Endodermal cell (in vitro differentiated cells): ENCODE measurements at regions not wholly inside any gene's neighbourhood (a gene's known extent, or its start where the extent isn't known, plus 50 kb on each side); places are given as distances from the start of the nearest gene placed in this dataset.

Source experiments
- DNase-seq: peaks from one replicate; pipeline ENCODE4 v3.0.0-alpha.2; 2017
- H3K27ac ChIP-seq: 2 replicates; pipeline ENCODE4 v1.5.1; 2013; ENCODE audit warnings: mild to moderate bottlenecking, low read depth, low read length, moderate library complexity
- H3K27me3 ChIP-seq: 2 replicates; pipeline ENCODE4 v1.6.1; 2013; ENCODE audit warnings: mild to moderate bottlenecking, low read length, moderate library complexity; ENCODE audit not compliant: insufficient read depth, control insufficient read depth, poor library complexity, severe bottlenecking
- H3K36me3 ChIP-seq: 2 replicates; pipeline ENCODE4 v1.7.0; 2013; ENCODE audit warnings: mild to moderate bottlenecking, low read length, moderate library complexity; ENCODE audit not compliant: control insufficient read depth, insufficient read depth
- H3K4me1 ChIP-seq: one replicate; pipeline ENCODE4 v1.7.0; 2013; ENCODE audit warnings: low read length; ENCODE audit not compliant: control insufficient read depth, insufficient read depth
- H3K4me3 ChIP-seq: 2 replicates; pipeline ENCODE4 v1.5.1; 2013; ENCODE audit warnings: mild to moderate bottlenecking, low read length, moderate library complexity
- H3K9ac ChIP-seq: 2 replicates; pipeline ENCODE4 v1.6.1; 2013; ENCODE audit warnings: mild to moderate bottlenecking, low read length, moderate library complexity; ENCODE audit not compliant: poor library complexity, severe bottlenecking; ENCODE audit errors: extremely low read depth
- H3K9me3 ChIP-seq: 2 replicates; pipeline ENCODE4 v1.6.1; 2013; ENCODE audit warnings: mild to moderate bottlenecking, low read length, moderate library complexity; ENCODE audit not compliant: control insufficient read depth
- H3K27ac Mint-ChIP-seq: 2 replicates; pipeline ENCODE4 v1.8.0; 2020; ENCODE audit warnings: mixed read lengths
- H3K27me3 Mint-ChIP-seq: 2 replicates; pipeline ENCODE4 v1.8.0; 2021; ENCODE audit warnings: mild to moderate bottlenecking, mixed read lengths; ENCODE audit not compliant: insufficient read depth
- H3K36me3 Mint-ChIP-seq: 2 replicates; pipeline ENCODE4 v1.8.0; 2020; ENCODE audit warnings: low read depth, mixed read lengths
- H3K4me1 Mint-ChIP-seq: 2 replicates; pipeline ENCODE4 v1.8.0; 2020; ENCODE audit warnings: mixed read lengths
- H3K4me3 Mint-ChIP-seq: 2 replicates; pipeline ENCODE4 v1.8.0; 2020; ENCODE audit warnings: mild to moderate bottlenecking, moderate library complexity, mixed read lengths
- H3K9me3 Mint-ChIP-seq: 2 replicates; pipeline ENCODE4 v1.8.0; 2020; ENCODE audit warnings: mild to moderate bottlenecking, mixed read lengths
- WGBS, 2 experiments: methylation state at CpG; one replicate each; pipeline versions ENCODE4 v1.1.5 to v1.1.7; 2013; ENCODE audit warnings: missing lambda C conversion rate in 2 of 2, mixed read lengths in 1 of 2; ENCODE audit not compliant: insufficient coverage in 1 of 2, insufficient read length in 1 of 2; 5-methylcytosine and 5-hydroxymethylcytosine counted together
- TF ChIP-seq, protein P1 (sequence below): fragments of 200-600 bp; sonication (generic); conservative IDR thresholded peaks from 2 replicates; pipeline ENCODE4 v1.5.0; 2021; ENCODE audit warnings: antibody characterized with exemption, mild to moderate bottlenecking

DNA sequence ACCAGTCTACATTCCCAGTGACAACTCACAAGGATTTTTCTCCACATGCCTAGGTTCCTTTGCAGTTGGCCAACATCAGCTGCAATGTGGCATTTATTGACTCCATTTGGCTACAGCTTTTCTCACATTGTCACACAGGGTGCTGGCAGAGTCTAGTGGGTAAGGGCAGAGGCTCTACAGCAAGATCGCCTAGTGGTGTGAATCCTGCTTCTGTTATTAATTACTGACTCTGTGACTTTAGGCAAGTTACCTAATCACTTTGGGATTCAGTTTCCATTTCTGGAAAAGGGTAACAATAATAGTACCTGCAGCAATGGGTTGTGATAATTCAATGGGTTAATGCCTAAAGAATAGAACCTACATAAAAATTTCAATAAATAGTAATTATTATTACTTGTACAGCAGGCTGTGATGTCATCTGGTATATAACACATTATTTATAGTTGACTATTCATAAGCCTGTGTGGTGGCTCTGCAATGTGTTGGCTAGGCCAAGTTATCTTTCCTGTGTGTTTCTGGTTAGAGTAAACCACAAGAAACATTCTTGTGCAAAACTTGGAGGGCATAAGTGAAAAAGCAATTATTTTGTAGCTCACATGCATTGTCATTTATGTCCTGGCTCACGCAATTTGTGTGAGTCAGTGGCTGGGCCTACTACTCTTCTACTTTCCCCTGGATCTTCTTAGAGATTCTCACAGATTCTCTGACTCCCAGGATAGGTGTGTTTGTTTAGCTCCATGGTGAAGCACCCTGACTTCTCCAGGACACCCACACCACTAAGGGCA, 59.5 kb downstream of the PTGS2 start:
- no peaks in the 10 kb centered on the region for H3K27me3 ChIP-seq
- H3K4me3 ChIP-seq = no peak overlapping the region
- 93 to 100% methylated on average over 1 to 2 of the region's 2 CpGs for WGBS, 2 experiments
- no peaks in the 10 kb centered on the region for H3K4me1 Mint-ChIP-seq
- no peaks in the 10 kb centered on the region for H3K36me3 Mint-ChIP-seq
- no peaks in the 10 kb centered on the region for H3K9me3 Mint-ChIP-seq
- TF ChIP-seq, protein P1, sequence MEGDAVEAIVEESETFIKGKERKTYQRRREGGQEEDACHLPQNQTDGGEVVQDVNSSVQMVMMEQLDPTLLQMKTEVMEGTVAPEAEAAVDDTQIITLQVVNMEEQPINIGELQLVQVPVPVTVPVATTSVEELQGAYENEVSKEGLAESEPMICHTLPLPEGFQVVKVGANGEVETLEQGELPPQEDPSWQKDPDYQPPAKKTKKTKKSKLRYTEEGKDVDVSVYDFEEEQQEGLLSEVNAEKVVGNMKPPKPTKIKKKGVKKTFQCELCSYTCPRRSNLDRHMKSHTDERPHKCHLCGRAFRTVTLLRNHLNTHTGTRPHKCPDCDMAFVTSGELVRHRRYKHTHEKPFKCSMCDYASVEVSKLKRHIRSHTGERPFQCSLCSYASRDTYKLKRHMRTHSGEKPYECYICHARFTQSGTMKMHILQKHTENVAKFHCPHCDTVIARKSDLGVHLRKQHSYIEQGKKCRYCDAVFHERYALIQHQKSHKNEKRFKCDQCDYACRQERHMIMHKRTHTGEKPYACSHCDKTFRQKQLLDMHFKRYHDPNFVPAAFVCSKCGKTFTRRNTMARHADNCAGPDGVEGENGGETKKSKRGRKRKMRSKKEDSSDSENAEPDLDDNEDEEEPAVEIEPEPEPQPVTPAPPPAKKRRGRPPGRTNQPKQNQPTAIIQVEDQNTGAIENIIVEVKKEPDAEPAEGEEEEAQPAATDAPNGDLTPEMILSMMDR = no peak
- no peak overlapping the region for H3K27ac Mint-ChIP-seq
- no peaks in the 10 kb centered on the region for H3K36me3 ChIP-seq
- H3K4me3 Mint-ChIP-seq = no peak overlapping the region
- no peaks in the 10 kb centered on the region for H3K9me3 ChIP-seq
- H3K9ac ChIP-seq = no peak overlapping the region
- H3K27me3 Mint-ChIP-seq = no peaks in the 10 kb centered on the region
- no peak for DNase-seq
- H3K27ac ChIP-seq = no peak overlapping the region
- H3K4me1 ChIP-seq = no peaks in the 10 kb centered on the region

DNA sequence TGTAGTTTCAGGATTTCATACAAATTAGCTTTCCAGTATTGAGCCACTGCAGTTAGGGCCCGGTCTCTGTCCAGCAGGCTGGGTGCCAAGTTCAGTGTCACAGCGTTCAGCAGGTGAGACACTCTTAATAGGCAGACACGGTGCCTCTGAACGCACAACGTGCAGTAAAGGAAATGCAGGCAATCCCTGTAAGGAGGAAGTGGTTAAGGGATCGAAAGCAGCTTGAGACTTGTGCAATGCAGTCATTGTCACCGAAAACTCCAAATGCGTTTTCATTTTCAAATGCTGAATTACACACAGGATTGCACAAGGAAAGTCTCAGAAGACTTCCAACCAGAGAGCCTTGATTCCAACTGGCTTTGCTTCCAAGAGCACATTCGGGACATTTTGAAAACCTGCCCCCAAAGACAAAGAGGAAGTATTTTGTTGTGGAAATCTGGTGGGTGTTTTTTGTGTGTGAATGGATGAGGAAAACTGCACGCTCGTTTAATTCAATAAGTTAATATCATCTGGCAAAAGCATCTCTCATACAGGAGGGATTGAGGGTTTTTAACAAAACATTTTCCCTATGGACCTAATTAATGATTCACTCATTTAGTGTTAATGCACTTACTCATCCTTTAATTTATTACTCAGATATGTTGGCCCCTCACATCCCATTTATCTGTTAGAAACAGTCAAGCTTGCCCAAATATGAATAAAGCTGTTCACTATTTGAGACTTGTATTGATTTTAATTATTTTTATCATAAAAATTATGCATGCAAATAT, 61.6 kb downstream of the PTGS2 start:
- no peaks in the 10 kb centered on the region for H3K27me3 ChIP-seq
- H3K4me1 Mint-ChIP-seq = no peaks in the 10 kb centered on the region
- no peak overlapping the region for H3K4me3 Mint-ChIP-seq
- WGBS, 2 experiments = 89 to 92% methylated on average over 6 to 11 of the region's 11 CpGs
- H3K27ac Mint-ChIP-seq = no peak overlapping the region
- TF ChIP-seq, protein P1 = no peak
- H3K9ac ChIP-seq = no peak overlapping the region
- H3K27ac ChIP-seq = no peak overlapping the region
- no peak for DNase-seq
- H3K4me3 ChIP-seq = no peak overlapping the region
- no peaks in the 10 kb centered on the region for H3K9me3 Mint-ChIP-seq
- H3K27me3 Mint-ChIP-seq = no peaks in the 10 kb centered on the region
- H3K36me3 Mint-ChIP-seq = no peaks in the 10 kb centered on the region
- no peaks in the 10 kb centered on the region for H3K4me1 ChIP-seq
- no peaks in the 10 kb centered on the region for H3K36me3 ChIP-seq
- no peaks in the 10 kb centered on the region for H3K9me3 ChIP-seq

DNA sequence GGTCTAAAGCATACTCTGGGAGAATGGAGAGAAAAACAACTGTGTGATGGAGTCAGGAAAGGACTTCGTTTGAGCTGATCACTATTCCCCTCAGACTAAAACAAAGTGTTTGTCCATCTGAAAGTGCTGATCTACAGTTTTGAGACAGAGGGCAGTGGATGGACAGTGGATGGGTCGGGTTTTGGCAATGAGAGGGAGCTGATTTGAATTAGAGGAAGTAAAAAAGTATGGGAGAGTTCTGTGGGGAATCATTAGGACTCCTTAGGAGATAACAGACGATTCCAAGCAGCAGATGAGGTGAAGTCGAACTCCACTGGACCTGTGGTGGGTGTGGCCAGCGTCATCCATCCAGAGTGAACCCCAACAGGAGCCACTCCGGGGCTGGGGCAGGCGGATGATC, 62.3 kb downstream of the PTGS2 start:
- H3K27me3 Mint-ChIP-seq = no peaks in the 10 kb centered on the region
- H3K9me3 Mint-ChIP-seq = no peaks in the 10 kb centered on the region
- H3K36me3 Mint-ChIP-seq = no peaks in the 10 kb centered on the region
- Histone ChIP-seq H3K9me3 (no peaks in the 10 kb centered on the region), H3K36me3 (no peaks in the 10 kb centered on the region), H3K9ac (no peak overlapping the region), H3K27me3 (no peaks in the 10 kb centered on the region), H3K4me3 (no peak overlapping the region), H3K4me1 (no peaks in the 10 kb centered on the region), H3K27ac (no peak overlapping the region)
- DNase-seq = no peak
- H3K4me3 Mint-ChIP-seq = no peak overlapping the region
- TF ChIP-seq, protein P1 = no peak
- H3K4me1 Mint-ChIP-seq = no peaks in the 10 kb centered on the region
- 92 to 95% methylated on average over 3 to 6 of the region's 7 CpGs for WGBS, 2 experiments
- H3K27ac Mint-ChIP-seq = no peak overlapping the region
